KBM-7 (cell line): ENCODE measurements at regions not wholly inside any gene's neighbourhood (a gene's known extent, or its start where the extent isn't known, plus 50 kb on each side); places are given as distances from the start of the nearest gene placed in this dataset.
A peak's percentile ranks its signal among the peaks of the same experiment; 100 is the strongest.

Experiments
- DNase-seq: peaks from one replicate; pipeline ENCODE4 v3.0.0-alpha.2; 2015
- in situ Hi-C: fragments of 300-500 bp; cut with MboI; formaldehyde crosslinking; loops from 2 replicates; pipeline ENCODE4 v1.14.3; 2020; ENCODE audit warnings: low sequenced_read_pairs, low pct_unique_long_range_greater_than_20kb, mixed read lengths

GRCh38 chr1:95991787-95992520, 729.6 kb upstream of the PTBP2 start:
- no peak for DNase-seq
- in situ Hi-C loops: no loop called here

GRCh38 chr1:95994643-95995042, 726.9 kb upstream of the PTBP2 start:
- in situ Hi-C loops: no loop called here
- no peak for DNase-seq

GRCh38 chr1:96002201-96002600, 719.4 kb upstream of the PTBP2 start:
- in situ Hi-C loops: no loop called here
- DNase-seq: no peak

GRCh38 chr1:96002969-96003964, 718.3 kb upstream of the PTBP2 start:
- DNase-seq: no peak
- in situ Hi-C loops: no loop called here

GRCh38 chr1:96009831-96010434, 711.7 kb upstream of the PTBP2 start:
- in situ Hi-C loops: no loop called here
- no peak for DNase-seq

GRCh38 chr1:96011606-96012005, 710.0 kb upstream of the PTBP2 start:
- DNase-seq: no peak
- in situ Hi-C loops: no loop called here

GRCh38 chr1:96016219-96016618, 705.4 kb upstream of the PTBP2 start:
- in situ Hi-C loops: no loop called here
- DNase-seq: no peak

GRCh38 chr1:96020378-96020777, 701.2 kb upstream of the PTBP2 start:
- DNase-seq: no peak
- in situ Hi-C loops: no loop called here

GRCh38 chr1:96025062-96025461, 696.5 kb upstream of the PTBP2 start:
- DNase-seq: no peak
- in situ Hi-C loops: no loop called here

GRCh38 chr1:96028071-96028470, 693.5 kb upstream of the PTBP2 start:
- no peak for DNase-seq
- in situ Hi-C loops: no loop called here

- DNase-seq: no peak
- in situ Hi-C loops: no loop called here
Observed at GRCh38 chr1:96030312-96030711, 691.3 kb upstream of the PTBP2 start.

- no peak for DNase-seq
- in situ Hi-C loops: no loop called here
Observed at GRCh38 chr1:96034006-96034405, 687.6 kb upstream of the PTBP2 start.

- no peak for DNase-seq
- in situ Hi-C loops: no loop called here
Observed at GRCh38 chr1:96036763-96037162, 684.8 kb upstream of the PTBP2 start.

GRCh38 chr1:96038636-96039035, 682.9 kb upstream of the PTBP2 start:
- in situ Hi-C loops: no loop called here
- no peak for DNase-seq

GRCh38 chr1:96039910-96040309, 681.7 kb upstream of the PTBP2 start:
- DNase-seq: no peak

GRCh38 chr1:96041470-96041869, 680.1 kb upstream of the PTBP2 start:
- in situ Hi-C loops: no loop called here
- DNase-seq: no peak

More at GRCh38 chr1:96039910-96040309, 681.7 kb upstream of the PTBP2 start:
- in situ Hi-C loops: no loop called here

- in situ Hi-C loops: no loop called here
- DNase-seq: no peak
Observed at GRCh38 chr1:96048572-96049212, 672.9 kb upstream of the PTBP2 start.

- in situ Hi-C loops: no loop called here
- DNase-seq: peak; percentile 15
Observed at GRCh38 chr1:96049759-96050409, 671.7 kb upstream of the PTBP2 start.

- no peak for DNase-seq
Observed at GRCh38 chr1:96059276-96059675, 662.3 kb upstream of the PTBP2 start.

More at GRCh38 chr1:96059276-96059675, 662.3 kb upstream of the PTBP2 start:
- in situ Hi-C loops: no loop called here
